Brain microvascular endothelial cell (primary cell): ENCODE measurements at regions not wholly inside any gene's neighbourhood (a gene's known extent, or its start where the extent isn't known, plus 50 kb on each side); places are given as distances from the start of the nearest gene placed in this dataset.

Source experiments
- DNase-seq: peaks from one replicate; pipeline ENCODE4 v3.0.0-alpha.2; 2020
- H3K27ac ChIP-seq: fragments of 250-450 bp; sonication (Bioruptor Pico); 2 replicates; pipeline ENCODE4 v1.5.1; 2020; ENCODE audit warnings: mild to moderate bottlenecking, moderate library complexity
- H3K27me3 ChIP-seq: fragments of 250-450 bp; sonication (Bioruptor Pico); replicated peaks from 2 replicates; pipeline ENCODE4 v1.5.1; 2020; ENCODE audit warnings: mild to moderate bottlenecking
- H3K36me3 ChIP-seq: fragments of 250-450 bp; sonication (Bioruptor Pico); replicated peaks from 2 replicates; pipeline ENCODE4 v1.5.1; 2020; ENCODE audit warnings: mild to moderate bottlenecking
- H3K4me3 ChIP-seq: 2 replicates; pipeline ENCODE4 v1.5.1; 2011; ENCODE audit warnings: low read depth, mild to moderate bottlenecking, control low read depth, low read length, moderate library complexity
- in situ Hi-C: cut with HindIII; loops from 2 replicates; pipeline ENCODE4 v1.10.0; 2017; ENCODE audit warnings: low sequenced_read_pairs, low pct_ligation_motif_present
- TF ChIP-seq, protein P1 (sequence below): IDR thresholded peaks from 2 replicates; pipeline ENCODE4 v1.5.1; 2011; ENCODE audit warnings: low read depth, mild to moderate bottlenecking, moderate library complexity, low read length, control low read depth, inconsistent platforms; ENCODE audit errors: missing control alignments

DNA sequence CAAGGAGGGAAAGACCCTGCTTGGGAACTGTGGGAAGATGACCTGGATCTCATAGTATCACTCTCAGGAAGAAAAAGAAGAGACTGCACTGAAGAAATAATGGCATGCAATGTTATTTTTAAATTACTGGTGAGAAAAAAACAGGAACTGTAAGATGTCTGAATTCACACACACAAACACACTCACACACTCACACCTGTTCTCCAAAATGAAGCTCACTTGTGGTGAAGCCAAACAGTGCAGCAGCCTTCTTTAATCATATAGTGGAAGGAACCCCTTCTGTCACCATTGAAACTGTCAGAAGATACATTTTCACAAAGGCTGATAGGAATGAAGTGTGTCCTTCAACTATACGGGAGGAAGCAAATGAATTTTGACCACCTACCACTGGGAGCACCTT lies 156.5 kb upstream of the GHITM start:
- Histone ChIP-seq H3K4me3 (no peak overlapping the region), H3K36me3 (no peaks in the 10 kb centered on the region), H3K27ac (no peak overlapping the region), H3K27me3 (no peaks in the 10 kb centered on the region)
- in situ Hi-C loops, result no loop called here
- TF ChIP-seq, protein P1, sequence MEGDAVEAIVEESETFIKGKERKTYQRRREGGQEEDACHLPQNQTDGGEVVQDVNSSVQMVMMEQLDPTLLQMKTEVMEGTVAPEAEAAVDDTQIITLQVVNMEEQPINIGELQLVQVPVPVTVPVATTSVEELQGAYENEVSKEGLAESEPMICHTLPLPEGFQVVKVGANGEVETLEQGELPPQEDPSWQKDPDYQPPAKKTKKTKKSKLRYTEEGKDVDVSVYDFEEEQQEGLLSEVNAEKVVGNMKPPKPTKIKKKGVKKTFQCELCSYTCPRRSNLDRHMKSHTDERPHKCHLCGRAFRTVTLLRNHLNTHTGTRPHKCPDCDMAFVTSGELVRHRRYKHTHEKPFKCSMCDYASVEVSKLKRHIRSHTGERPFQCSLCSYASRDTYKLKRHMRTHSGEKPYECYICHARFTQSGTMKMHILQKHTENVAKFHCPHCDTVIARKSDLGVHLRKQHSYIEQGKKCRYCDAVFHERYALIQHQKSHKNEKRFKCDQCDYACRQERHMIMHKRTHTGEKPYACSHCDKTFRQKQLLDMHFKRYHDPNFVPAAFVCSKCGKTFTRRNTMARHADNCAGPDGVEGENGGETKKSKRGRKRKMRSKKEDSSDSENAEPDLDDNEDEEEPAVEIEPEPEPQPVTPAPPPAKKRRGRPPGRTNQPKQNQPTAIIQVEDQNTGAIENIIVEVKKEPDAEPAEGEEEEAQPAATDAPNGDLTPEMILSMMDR, result no peak
- no peak for DNase-seq

DNA sequence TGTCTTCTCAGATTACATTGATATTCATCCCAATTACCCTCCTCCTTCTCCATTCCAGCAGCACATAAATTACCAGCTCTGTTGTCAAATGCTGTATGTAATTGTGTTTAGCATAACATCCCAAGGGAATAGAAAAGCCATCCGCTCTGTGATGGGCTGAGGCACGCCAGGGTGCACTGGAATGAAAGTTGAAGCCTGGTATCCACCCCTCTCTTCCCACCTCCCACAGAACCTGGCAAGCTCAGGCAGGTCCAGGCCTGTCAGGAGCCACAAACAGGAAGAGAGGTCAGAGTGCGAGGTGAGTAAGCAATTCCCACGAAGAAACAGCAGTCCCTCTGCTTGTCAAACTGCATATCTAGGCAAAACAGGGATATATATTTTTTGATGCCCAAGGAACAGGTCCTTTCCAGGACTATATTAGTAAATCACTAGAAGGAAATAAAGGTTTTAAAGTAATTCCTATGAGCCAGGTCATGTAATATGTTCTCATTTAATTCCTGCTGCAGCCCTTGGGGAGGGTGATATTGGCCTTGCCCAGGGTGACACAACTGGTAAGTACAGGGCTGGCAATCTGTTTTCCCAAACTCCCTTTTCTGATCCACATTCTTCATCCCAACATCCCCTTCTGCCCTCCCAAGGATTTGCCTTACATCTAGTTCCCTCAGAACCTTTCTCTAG lies 155.6 kb upstream of the GHITM start:
- DNase-seq, result peak; percentile 1
- H3K36me3 ChIP-seq, result no peaks in the 10 kb centered on the region
- TF ChIP-seq, protein P1, result no peak
- no peak overlapping the region for H3K4me3 ChIP-seq
- H3K27me3 ChIP-seq, result no peaks in the 10 kb centered on the region
- no peak overlapping the region for H3K27ac ChIP-seq
- in situ Hi-C loops, result no loop called here

DNA sequence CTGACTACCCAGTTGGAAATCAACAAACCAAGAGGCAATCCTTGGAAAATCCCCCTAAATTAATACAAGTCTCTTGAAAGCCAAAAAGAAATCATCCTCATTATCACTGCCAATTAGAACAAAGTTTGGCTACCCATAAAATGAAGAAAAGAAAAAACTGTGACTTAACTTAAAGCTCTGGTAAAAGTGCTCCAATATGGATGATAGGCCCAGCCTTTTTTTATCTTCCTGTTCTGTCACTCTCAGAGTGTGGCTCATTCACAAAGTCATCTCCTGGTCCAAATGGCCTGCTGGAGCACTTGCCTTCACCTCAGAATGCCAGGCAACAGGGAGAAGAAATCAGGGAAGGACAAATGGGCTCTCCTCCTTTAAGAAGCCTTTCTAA lies 155.1 kb upstream of the GHITM start:
- Histone ChIP-seq H3K27me3 (no peaks in the 10 kb centered on the region), H3K4me3 (no peak overlapping the region), H3K27ac (no peak overlapping the region), H3K36me3 (no peaks in the 10 kb centered on the region)
- DNase-seq, result no peak
- in situ Hi-C loops, result no loop called here
- TF ChIP-seq, protein P1, result no peak

DNA sequence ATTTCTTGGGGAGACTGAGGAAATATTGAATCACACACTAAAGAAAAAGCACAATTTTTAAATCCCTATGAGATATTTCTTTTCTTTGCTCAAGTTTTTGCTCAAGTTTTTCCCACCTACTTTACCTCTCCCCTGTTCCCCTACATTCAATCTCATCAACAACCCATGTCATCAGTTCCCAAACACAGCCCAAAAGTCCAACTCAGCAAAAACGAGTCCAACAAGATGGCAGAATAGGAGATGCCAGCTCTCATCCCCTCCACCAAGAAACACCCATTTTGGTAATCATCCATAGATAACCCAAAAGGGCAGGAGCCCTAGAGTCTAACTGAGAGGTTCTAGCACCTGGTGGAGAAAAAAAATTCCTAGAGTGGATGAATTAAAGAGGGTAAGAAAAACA lies 152.5 kb upstream of the GHITM start:
- no peak for DNase-seq
- no peaks in the 10 kb centered on the region for H3K36me3 ChIP-seq
- TF ChIP-seq, protein P1, result no peak
- in situ Hi-C loops, result no loop called here
- H3K4me3 ChIP-seq, result no peak overlapping the region
- H3K27me3 ChIP-seq, result no peaks in the 10 kb centered on the region
- no peak overlapping the region for H3K27ac ChIP-seq

DNA sequence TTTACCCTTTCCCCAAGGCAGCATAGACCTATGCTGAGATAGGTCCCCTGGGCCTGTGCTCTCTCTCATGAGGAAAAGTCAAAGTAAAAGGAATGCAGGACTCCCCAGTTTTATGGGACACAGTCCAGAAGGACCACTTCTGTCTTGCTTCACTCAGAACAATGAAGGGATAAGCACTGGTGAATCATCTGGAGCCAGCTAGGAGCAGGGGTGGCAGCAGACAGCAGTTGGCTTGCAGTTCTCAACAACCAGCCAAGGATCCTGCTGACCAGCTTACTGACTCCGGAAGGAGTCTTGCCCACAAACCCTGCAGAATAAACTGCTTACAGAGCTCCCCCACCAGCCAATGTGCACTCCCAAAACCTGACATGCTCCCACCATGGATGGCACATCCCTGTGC lies 152.1 kb upstream of the GHITM start:
- H3K4me3 ChIP-seq, result no peak overlapping the region
- no peak for DNase-seq
- no peaks in the 10 kb centered on the region for H3K36me3 ChIP-seq
- no peak overlapping the region for H3K27ac ChIP-seq
- TF ChIP-seq, protein P1, result no peak
- no peaks in the 10 kb centered on the region for H3K27me3 ChIP-seq
- in situ Hi-C loops, result no loop called here

DNA sequence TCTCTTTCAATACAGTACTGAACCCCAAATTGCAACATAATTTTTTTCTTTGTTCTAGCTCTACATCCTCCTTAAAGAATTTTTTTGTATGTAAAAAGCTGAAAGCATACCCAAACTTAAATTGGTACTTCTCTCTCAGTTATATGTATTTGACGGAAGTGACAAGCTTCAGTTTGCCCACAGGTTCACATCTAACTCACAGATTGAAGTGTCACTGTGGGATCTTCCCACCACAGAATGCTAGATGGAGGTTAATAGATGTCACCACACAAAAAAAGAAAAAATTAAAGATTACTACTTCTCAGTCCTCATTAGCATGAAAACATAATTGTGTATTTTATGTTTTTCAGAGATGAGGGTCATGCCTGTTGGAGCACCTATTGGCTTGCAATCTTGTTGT lies 150.9 kb upstream of the GHITM start:
- no peak for DNase-seq
- in situ Hi-C loops, result no loop called here
- Histone ChIP-seq H3K27me3 (no peaks in the 10 kb centered on the region), H3K27ac (no peak overlapping the region), H3K36me3 (no peaks in the 10 kb centered on the region), H3K4me3 (no peak overlapping the region)
- TF ChIP-seq, protein P1, result no peak
